NCI-H187 treated with DMSO at 0.1 percent for 48 hours (cell line): ENCODE measurements at regions not wholly inside any gene's neighbourhood (a gene's known extent, or its start where the extent isn't known, plus 50 kb on each side); places are given as distances from the start of the nearest gene placed in this dataset.
"Not testable (repeated sequence)": the region's sequence is repeated elsewhere in the genome, so short reads cannot be mapped to it uniquely, and the experiment has no call there.

ENCODE experiments used
- DNase-seq: peaks from one replicate; lab custom pipeline; 2025; lab: John Stamatoyannopoulos, UW

DNA sequence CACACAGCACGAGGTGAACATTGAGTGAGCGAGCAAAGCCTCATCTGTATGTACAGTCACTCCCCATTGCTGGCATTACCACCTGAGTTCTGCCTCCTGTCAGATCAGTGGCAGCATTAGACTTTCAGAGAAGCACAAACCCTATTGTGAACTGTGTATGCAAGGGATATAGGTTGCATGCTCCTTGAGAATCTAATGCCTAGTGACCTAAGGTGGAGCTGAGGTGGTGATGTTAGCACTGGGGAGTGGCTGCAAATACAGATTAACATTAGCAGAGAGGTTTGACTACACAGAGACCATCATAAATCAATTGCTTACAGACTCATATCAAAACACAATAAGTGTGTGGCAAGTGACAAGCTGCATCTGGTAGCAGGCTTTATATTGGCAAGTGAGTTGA lies 262.5 kb upstream of the ANO5 start:
- DNase-seq = peak; percentile 88

DNA sequence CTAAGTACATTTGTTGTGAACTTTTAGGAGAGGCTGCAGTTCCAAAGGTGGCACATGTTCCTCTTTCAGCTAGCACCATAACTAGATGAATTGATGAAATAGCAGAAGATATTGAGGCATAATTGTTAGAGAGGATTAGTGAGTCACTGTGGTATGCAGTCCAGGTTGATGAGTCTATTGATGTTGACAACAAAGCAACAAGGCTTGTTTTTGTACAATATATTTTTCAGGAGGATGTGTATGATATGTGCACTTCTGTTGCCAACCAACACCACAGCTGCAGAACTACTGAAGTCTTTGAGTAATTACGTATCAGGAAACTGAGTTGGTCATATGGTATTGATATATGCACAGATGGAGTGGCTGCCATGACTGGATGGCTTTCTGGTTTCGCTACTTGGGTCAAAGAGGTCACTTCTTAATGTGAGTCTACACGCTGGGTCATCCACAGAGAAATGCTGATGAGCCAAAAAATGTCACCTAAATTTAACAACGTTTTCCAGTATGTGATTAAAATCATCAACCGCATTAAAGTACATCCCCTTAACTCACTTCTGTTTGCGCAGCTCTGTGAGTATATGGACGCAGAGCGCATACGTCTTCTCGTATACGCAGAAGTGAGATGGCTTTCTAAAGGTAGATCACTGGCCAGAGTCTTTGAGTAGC lies 261.3 kb upstream of the ANO5 start:
- DNase-seq = no peak

DNA sequence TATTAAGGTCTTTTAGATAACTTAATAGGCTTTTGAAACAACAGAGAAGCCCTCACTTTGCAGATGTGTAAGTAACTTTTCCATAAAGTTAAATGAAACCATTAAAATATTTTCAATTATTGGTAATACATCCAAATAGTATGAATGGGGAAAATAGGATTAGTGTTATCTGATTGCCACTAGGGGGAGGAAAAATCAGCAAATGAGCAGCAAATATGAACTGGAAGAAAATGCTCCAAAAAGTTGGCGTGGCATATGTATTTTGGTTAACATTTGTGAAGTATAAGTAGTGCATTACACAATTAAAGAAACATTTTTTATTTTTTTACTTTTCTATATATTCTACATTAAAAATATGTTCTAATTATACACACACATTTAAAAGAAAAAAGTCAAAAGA lies 259.8 kb upstream of the ANO5 start:
- DNase-seq = no peak

DNA sequence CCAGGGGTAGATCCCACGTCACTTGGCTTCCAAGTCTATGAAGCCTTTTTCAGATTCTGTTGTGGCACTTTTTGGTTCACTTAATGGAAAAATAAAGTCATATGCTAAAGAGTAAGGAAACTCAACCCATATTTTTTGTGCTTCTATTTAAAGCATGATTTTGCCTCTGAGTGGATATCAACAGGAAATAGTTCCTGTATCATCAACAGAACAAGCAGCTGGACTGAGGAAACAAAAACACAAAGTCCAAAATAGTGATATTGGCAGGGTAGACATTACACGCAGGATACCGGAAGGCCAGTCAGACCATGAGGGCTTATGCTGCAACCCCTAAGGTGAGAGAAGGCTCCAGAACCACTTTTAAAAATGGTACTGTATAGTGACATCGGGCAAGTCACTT lies 248.3 kb upstream of the ANO5 start:
- no peak for DNase-seq

DNA sequence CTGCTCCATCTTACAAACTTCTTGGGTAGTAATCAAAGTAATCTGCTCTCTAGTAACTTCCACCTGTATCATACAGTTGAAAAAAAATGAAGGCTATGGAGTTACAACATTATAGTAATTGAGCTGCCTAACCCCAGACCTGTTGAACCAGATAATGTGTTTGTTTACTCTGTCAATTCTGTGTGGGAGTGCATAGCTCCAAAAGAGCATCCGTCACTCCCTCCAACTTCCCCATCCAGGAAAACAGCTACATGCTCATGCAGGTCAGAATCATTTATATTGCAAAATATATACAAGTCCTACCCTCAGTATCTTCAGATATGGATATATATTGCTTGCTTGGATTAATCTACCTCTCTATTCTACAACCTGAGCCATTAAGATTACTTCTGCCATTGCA lies 244.0 kb upstream of the ANO5 start:
- DNase-seq = no peak

DNA sequence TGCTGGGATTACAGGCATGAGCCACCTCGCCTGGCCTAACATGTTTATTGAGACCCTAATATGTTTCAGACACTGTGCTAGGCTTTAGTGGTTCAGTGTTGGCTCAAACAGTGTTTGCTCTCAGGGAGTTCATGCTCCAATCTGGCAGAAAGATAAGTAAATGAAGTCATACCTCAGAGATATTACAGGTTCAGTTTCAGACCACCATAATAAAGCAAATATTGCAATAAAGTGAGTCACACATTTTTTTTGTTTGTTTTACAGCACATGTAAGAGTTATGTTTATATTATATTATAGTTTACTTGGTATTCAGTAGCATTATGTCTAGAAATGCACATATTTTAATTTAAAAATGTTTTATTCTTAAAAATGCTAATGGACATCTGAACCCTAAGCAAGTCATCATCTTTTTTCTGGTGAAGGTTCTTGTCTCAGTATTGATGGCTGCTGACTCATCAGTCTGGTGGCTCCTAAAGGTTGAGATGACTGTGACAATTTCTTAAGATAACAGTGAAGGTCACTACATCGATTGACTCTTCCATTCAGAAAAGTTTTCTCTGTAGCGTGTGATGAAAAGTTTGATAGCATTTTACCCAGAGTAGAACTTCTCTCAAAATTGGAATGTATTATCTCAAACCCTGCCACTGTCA lies 243.0 kb upstream of the ANO5 start:
- DNase-seq = no peak

DNA sequence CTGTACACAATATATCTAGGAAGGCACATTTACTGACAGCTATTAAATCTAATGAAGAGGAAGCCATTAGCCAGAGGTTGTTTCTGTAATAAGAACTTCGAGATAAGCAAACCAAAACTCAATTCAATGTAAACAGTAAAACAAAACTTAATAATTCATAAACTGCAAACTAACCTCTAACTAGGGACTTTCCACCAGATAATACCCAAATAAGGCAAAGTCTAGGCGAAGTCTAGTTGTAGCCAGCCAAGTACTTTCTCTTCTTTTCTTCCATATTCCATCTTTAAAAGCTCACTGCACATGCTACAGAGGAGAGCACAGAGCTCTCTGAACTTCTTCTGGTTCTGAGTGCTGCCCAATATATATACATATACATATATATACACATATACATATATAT lies 229.9 kb upstream of the ANO5 start:
- DNase-seq = no peak

DNA sequence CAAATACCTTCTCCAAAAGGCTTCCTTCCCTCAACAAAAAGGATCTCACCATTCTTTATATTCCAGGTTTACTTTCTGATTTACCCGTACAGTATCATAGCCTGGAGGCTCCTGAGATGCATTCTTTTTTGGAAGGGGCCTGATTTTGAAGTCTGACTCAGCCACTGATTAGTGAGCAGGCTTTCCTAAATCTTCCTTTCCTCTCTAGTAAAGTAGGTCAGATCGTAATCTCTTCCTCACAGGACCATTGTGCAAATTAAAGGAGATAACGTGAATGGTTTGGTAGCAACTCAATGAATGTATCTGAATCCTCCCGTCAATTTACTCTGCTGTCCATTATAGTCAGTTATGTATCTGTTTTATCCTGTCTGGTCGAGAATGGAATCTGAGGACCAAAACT lies 227.7 kb upstream of the ANO5 start:
- DNase-seq = no peak

DNA sequence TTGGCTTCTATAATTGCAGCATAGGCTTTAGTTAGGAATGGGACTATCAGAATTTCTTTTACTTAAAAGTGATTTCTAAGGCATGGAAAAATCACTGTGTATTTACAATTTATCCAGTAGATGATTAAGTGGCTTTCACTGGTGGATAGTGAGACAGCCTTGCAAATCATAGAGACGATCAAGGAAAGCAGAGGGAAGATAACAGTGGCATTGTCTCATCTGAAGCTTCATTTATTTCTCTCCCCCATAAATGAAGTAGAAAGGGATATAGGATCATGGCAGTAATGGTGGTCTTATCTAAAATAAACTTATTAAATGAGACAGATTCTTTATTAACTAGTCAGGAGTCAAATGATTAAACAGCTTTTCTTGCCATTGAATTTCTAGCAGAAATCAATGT lies 224.2 kb upstream of the ANO5 start:
- no peak for DNase-seq

DNA sequence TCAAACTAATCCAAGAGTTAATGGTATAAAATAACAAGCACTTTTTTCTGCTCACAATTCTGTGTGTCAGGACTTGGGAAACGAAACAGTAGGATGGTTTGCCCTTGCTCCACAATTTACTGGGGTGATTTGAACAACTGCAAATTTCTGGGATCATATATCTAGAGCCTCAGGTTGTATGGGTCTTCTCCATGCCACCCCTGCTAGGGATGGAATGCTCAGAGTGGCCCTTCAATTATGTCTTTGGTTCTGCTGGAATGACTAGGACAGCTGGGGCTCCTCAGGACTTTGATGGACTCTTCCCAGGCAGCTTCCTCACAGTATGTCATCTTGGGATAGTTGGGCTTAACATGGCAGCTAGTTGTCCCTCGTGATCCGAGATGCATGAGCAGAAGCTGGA lies 223.0 kb upstream of the ANO5 start:
- DNase-seq = no peak

DNA sequence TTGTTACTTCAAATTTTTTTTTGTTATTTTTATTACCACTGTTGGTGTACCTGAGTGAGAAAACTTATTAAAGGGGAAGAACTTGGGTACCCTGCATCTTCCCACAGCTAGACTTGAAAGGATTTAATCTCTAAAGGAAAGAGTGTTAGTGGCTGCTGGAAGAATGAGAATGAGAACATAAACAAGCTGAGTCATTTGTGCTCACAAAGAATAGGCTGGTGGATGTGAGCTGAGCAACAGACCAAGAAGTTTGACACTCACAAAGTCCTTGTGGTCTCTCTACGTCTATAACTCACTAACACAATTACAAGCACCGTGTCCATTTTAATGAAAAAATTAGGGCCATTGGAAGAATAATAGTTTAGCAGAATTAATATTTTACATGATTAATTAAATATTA lies 217.6 kb upstream of the ANO5 start:
- no peak for DNase-seq

DNA sequence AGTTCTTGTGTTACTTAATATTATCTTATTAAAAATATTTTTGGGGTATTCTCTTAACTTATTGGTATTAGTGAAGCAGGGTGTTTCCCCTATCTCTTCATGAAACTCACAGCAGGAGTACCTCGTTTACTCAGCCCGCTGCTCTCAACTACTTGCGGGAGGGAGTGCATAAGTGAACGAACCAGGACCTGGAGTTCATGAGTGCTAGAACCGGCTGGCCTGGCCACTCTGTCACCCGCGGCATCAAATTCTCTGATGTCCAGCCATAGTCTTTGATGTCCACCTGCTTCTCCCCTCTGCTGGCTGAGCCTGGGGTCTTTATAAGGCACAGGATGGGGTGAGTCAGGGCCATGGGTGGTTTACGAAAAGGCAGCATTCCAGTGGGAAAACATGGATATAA lies 216.7 kb upstream of the ANO5 start:
- DNase-seq = no peak

DNA sequence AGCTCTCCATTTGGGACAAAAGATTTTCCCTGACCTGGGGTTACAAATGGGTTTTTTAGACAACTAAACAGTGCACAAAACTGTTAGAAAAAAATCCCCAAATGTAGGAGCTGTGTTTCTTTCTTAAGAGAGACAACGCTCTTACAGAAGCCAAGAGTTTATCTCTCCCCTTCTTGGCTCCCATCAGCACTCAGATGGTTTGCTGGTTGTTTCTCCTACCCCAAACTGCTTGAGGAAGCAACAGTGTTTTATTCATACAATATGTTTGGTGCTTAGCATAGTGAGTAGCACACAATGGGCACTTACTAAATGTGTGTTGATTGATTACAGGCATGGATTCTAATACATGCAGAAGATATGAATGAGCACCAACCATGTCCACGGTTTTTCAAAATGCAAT lies 209.5 kb upstream of the ANO5 start:
- no peak for DNase-seq

DNA sequence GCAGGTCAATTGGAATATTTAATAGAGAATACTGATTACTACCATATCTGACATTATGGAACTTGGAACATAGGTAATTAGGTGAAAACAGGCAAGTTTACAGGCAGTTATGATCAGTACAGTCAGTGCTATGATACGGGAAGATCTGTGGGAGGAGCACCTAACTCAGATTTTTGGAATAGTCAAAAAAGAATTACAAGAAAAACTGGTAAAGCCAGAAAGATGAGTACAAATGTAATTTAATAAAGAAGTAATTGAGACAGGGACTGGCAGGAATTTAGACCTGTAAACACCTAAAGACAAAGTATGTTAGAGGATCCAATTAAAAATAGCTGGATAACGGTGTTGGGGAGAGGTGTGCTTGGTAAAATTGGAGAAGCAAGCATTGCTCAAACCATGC lies 206.5 kb upstream of the ANO5 start:
- no peak for DNase-seq

DNA sequence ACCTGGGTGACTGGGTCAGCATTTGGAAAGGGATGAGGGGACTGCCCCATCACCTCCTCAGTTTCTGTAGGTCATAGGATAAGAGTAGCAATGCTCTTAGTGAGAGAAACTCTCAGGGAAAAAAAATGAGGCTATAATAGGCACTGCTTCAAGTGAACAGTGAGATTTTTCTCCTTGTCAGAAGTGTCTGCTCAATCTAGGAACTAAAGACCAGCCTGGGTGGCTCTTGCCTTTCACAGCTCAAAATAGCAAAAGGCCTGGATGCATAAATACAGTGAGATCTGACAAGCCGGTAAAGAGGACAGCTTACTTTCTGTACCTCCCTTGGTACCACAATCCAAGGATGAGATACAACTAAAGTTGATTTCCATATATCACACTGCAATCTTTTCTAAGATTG lies 205.6 kb upstream of the ANO5 start:
- no peak for DNase-seq

DNA sequence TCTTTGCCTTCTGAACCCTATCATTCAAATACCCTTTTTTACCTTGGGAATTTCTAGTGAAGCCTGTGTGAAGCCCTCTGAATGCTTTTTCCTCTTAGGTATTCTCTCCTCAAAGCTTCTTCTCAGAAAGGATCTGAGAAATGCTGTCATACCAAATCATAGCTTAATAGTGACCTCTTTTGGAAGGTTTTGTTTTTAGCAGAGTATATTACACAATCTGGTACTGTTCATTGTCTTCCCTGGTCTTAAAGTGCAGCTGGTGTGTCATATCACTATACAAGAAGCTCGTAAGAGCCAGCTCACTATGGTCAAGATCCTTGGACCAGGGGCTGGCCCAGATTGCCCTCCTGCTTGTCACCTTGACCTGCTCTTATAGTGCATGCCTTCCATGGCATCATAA lies 204.4 kb upstream of the ANO5 start:
- no peak for DNase-seq

DNA sequence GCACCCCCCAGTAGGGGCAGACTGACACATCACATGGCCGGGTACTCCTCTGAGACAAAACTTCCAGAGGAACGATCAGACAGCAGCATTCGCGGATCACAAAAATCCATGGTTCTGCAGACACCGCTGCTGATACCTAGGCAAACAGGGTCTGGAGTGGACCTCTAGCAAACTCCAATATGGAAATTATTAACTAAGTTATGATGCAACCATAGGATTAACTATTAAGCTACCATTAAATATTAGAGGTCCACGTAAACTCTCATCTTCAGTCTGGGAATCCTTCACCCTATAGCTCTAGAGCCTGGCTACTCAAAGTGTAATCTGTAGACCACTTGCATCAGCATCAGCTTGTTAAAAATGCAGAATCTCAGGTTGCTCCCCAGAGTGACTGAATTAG lies 191.1 kb upstream of the ANO5 start:
- DNase-seq = not testable (repeated sequence)

DNA sequence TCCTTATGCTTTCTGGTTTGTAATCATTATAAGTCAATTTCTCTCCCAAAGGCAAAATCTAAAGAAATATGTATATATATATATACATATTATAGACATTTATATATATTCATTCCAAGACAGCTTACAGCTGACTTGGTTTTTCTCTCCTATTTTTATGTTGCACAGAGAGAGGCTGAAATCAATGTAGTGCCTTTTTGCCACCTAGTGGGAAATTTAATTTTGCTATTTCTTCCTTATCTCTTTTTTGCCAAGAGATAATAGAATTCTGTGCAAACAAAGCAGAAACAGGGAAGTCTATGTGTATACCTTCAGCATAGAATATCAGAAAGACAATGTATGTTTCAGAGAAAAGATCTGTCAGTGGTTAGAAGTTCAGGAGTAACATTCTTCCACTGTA lies 186.0 kb upstream of the ANO5 start:
- DNase-seq = no peak

DNA sequence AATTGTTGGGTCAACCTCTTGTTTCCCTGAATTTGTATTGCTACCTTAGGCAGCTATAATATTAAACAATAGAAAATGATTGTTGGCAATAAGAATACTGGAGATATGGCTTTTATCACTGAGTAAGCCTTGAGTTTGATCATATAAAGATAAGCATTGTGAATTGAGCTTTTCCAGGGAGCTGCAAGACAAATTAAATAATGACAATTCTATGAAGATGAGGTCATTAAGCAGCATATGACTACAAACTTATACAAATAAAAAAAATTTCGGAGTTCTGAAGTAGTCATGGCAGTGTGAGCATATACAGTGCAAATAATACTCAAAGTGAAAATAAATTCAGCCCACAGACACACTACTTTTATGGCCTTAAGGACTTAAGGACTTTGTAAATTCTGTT lies 161.1 kb upstream of the ANO5 start:
- DNase-seq = no peak

DNA sequence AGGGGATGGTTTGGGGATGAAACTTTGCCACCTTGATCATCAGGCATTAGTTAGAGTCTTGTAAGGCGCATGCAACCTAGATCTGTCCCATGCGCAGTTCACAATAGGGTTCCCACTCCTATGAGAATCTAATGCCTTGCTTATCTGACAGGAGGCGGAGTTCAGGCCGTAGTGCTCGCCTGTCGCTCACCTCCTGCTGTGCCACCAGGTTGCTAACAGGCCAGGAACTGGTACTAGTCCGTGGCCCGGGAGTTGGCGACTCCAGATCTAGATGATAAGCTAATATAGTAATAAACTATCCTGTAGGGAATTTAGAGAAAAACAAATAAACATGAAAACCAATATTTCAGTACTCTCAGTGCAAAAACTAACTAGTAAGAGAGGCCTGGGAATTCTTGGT lies 155.4 kb upstream of the ANO5 start:
- DNase-seq = no peak

DNA sequence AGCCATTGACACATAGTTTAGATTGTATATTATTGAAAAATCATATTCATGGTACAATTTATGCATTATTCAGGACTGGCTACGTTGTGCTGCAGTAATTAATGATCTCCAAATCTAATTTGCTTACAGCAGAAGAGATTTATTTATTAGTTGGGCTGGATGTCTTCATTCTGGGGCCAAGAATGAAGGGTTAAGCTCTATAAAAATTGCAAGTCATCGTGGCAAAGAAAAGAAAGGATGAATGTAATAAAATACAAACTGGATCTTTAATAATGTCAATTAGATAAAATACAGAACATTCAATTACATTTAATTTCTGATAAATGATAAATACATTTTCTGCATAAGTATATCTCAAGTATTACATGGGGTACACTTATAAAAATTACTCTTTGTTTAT lies 151.8 kb upstream of the ANO5 start:
- no peak for DNase-seq

DNA sequence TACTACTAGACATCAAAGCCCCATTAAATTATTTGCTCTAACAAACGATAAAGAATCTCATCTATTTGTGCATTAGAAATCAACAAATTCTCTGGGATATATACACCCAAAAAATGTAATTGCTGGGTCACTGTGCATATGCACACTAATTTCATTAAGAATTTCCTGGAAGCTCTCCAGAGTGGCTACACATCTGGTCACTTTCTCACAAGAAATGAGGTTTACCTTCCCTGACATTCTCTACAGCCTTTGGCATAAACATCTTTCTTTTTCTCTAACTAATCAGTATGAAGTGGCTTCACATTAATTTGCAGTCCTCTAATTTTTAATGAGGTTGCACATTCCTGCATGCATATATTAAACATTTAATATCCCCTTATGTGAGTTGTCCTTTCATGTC lies 150.8 kb upstream of the ANO5 start:
- no peak for DNase-seq

DNA sequence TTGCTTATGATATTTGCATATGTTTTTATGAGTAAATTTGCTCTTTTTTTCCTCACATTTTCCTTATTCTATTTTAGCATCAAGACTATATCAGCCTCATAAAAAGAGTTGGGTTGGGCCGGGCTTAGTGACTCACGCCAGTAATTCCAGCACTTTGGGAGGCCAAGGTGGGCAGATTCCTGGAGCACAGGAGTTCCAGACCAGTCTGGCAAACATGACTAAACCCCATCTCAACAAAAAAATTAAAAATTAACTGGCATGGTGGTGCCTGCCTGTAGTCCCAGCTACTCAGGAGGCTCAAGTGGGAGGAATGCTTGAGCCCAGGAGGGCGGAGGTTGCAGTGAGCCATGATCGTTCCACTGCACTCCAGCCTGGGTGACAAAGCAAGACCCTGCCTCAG lies 148.8 kb upstream of the ANO5 start:
- DNase-seq = no peak

DNA sequence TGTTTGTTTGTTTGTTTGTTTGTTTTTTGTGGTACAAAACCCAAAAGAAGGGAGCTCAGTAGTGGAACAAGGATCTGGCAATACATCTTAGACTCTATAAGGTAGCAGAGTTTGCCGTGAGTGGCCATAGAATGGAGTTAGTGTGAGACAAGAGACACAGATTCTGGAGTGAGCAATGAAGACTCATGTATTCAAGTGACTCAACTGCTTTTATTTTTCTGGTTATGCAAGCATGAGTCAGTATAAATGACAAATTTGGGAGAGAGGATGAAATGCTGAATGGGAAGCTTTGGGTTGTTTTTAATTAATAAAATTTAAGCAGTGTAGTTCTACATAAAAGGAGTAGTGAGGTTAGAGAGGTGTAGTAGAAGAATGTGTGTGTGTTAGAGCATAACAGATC lies 143.6 kb upstream of the ANO5 start:
- DNase-seq = no peak
